Mesenchymal stem cell (in vitro differentiated cells and primary cell): ENCODE measurements at regions not wholly inside any gene's neighbourhood (a gene's known extent, or its start where the extent isn't known, plus 50 kb on each side); places are given as distances from the start of the nearest gene placed in this dataset.

Experiments used
- DNase-seq: peaks from one replicate; pipeline ENCODE4 v3.0.0-alpha.2; 2013
- H2AFZ ChIP-seq: one replicate; pipeline ENCODE4 v1.6.1; 2013; ENCODE audit warnings: low read depth, mild to moderate bottlenecking, control low read depth, inconsistent platforms, low read length, moderate library complexity
- H2AK5ac ChIP-seq: 2 replicates; pipeline ENCODE4 v1.6.1; 2013; ENCODE audit warnings: low read length, moderate library complexity, mild to moderate bottlenecking, inconsistent platforms; ENCODE audit not compliant: severe bottlenecking
- H2BK120ac ChIP-seq: one replicate; pipeline ENCODE4 v1.6.1; 2013; ENCODE audit warnings: low read depth, mild to moderate bottlenecking, inconsistent platforms, low read length, moderate library complexity
- H2BK12ac ChIP-seq, 2 experiments: one replicate each; pipeline ENCODE4 v1.6.1; 2013; ENCODE audit warnings: inconsistent platforms in 2 of 2, low read length in 2 of 2, mild to moderate bottlenecking in 2 of 2, moderate library complexity in 2 of 2, control low read depth in 1 of 2
- H2BK15ac ChIP-seq: one replicate; pipeline ENCODE4 v1.6.1; 2013; ENCODE audit warnings: mild to moderate bottlenecking, low read depth, inconsistent platforms; ENCODE audit not compliant: poor library complexity, severe bottlenecking
- H2BK5ac ChIP-seq: 2 replicates; pipeline ENCODE4 v1.6.1; 2013; ENCODE audit warnings: low read depth, mild to moderate bottlenecking, low read length, control low read depth, inconsistent platforms; ENCODE audit not compliant: poor library complexity, severe bottlenecking
- H3K14ac ChIP-seq, 2 experiments: one replicate each; pipeline ENCODE4 v1.6.1; 2013; ENCODE audit warnings: inconsistent platforms in 2 of 2, low read length in 2 of 2, control low read depth in 1 of 2, mild to moderate bottlenecking in 1 of 2, moderate library complexity in 1 of 2
- H3K18ac ChIP-seq, 2 experiments: one replicate each; pipeline ENCODE4 v1.6.1; 2013; ENCODE audit warnings: inconsistent platforms in 2 of 2, low read length in 2 of 2, control low read depth in 1 of 2, low read depth in 1 of 2, mild to moderate bottlenecking in 1 of 2
- H3K23ac ChIP-seq, 2 experiments: one replicate each; pipeline ENCODE4 v1.6.1; 2013; ENCODE audit warnings: inconsistent platforms in 2 of 2, low read length in 2 of 2, mild to moderate bottlenecking in 2 of 2, moderate library complexity in 2 of 2, control low read depth in 1 of 2
- H3K27ac ChIP-seq: 2 replicates; pipeline ENCODE4 v1.5.1; 2013; ENCODE audit warnings: mild to moderate bottlenecking, moderate library complexity, low read length, control low read depth, inconsistent platforms; ENCODE audit not compliant: poor library complexity, severe bottlenecking
- H3K27me3 ChIP-seq, 2 experiments: 2 replicates each; pipeline versions ENCODE4 v1.6.1 to v1.7.0; 2013; ENCODE audit warnings: low read length in 2 of 2, mild to moderate bottlenecking in 2 of 2, moderate library complexity in 2 of 2, control low read depth in 1 of 2, inconsistent platforms in 1 of 2; ENCODE audit not compliant: control insufficient read depth in 1 of 2, insufficient read depth in 1 of 2
- H3K36me3 ChIP-seq, 2 experiments: 2 replicates each; pipeline versions ENCODE4 v1.6.1 to v1.7.0; 2013; ENCODE audit warnings: low read length in 2 of 2, control low read depth in 1 of 2, inconsistent platforms in 1 of 2, low read depth in 1 of 2, mild to moderate bottlenecking in 1 of 2; ENCODE audit not compliant: insufficient read depth in 2 of 2, control insufficient read depth in 1 of 2
- H3K4ac ChIP-seq, 2 experiments: one replicate each; pipeline ENCODE4 v1.6.1; 2013; ENCODE audit warnings: inconsistent platforms in 2 of 2, low read length in 2 of 2, mild to moderate bottlenecking in 2 of 2, moderate library complexity in 2 of 2, control low read depth in 1 of 2, low read depth in 1 of 2
- H3K4me1 ChIP-seq: 2 replicates; pipeline ENCODE4 v1.6.1; 2013; ENCODE audit warnings: low read depth, low read length, control low read depth; ENCODE audit not compliant: control insufficient read depth, insufficient read depth
- H3K4me2 ChIP-seq: 2 replicates; pipeline ENCODE4 v1.6.1; 2013; ENCODE audit warnings: low read length, mild to moderate bottlenecking, inconsistent platforms; ENCODE audit not compliant: poor library complexity, severe bottlenecking
- H3K4me3 ChIP-seq, 2 experiments: 2 replicates each; pipeline versions ENCODE4 v1.5.1 to v1.7.0; 2013; ENCODE audit warnings: low read length in 2 of 2, mild to moderate bottlenecking in 2 of 2, control low read depth in 1 of 2, low read depth in 1 of 2; ENCODE audit not compliant: insufficient read depth in 1 of 2
- H3K79me1 ChIP-seq: replicated peaks from 2 replicates; pipeline ENCODE4 v1.6.1; 2013; ENCODE audit warnings: mild to moderate bottlenecking, control low read depth, low read length, inconsistent platforms; ENCODE audit not compliant: poor library complexity, severe bottlenecking
- H3K9ac ChIP-seq: 2 replicates; pipeline ENCODE4 v1.7.0; 2013; ENCODE audit warnings: mild to moderate bottlenecking, low read length, moderate library complexity
- H3K9me3 ChIP-seq: 2 replicates; pipeline ENCODE4 v1.7.0; 2013; ENCODE audit warnings: mild to moderate bottlenecking, low read length; ENCODE audit not compliant: control insufficient read depth
- H4K8ac ChIP-seq: one replicate; pipeline ENCODE4 v1.6.1; 2013; ENCODE audit warnings: inconsistent platforms, mild to moderate bottlenecking, low read length, moderate library complexity
- H4K91ac ChIP-seq: one replicate; pipeline ENCODE4 v1.6.1; 2013; ENCODE audit warnings: mild to moderate bottlenecking, low read length, inconsistent platforms
- WGBS: methylation state at CpG from one replicate; pipeline ENCODE4 v1.1.7; 2013; ENCODE audit warnings: mixed read lengths; 5-methylcytosine and 5-hydroxymethylcytosine counted together

DNA sequence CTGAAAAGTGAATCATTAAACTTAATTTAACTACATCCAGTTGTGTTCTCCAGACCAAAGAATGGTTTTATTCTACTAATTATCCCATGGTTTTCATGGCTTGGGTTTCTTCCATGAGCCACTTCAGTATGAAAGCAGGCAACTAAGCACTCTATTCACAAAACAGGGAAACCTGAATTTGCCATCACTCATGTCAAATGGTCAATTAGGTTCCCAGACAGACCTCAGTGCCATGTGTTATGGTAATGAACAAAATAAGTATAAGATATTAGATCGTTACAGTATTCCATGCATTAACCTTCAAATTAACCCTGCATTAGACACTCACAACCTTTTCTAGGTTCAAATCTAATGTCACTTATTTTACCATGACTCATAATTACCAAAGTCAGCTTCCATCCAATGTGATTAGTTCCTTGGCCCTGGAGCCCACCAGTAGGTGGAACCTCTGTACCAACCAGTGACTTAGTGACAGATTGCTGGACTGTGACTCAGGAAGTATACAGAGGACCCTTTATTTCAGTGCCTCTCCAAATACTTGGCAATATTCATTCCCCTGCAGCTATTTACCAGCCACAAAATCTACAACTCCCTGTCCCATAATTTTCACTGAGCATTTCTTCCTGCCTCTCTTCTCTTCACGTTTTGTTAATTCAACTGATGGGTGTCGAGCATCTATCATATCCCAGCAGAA is 1270.2 kb upstream of the SORCS1 start:
- H3K79me1 ChIP-seq: no peaks in the 10 kb centered on the region
- H3K4me2 ChIP-seq: no peak overlapping the region
- no peaks in the 10 kb centered on the region for H3K4me1 ChIP-seq
- H3K23ac ChIP-seq: no peak overlapping the region
- no peak overlapping the region for H3K14ac ChIP-seq
- no peak overlapping the region for H2BK12ac ChIP-seq
- H4K8ac ChIP-seq: no peak overlapping the region
- H3K4ac ChIP-seq: no peak overlapping the region
- no peak for DNase-seq
- H4K91ac ChIP-seq: no peak overlapping the region
- no peak overlapping the region for H2BK120ac ChIP-seq
- H3K36me3 ChIP-seq: peaks cover 0 to 9% of the 10 kb centered on the region in 2 experiments
- no peak overlapping the region for H3K4me3 ChIP-seq
- H3K27me3 ChIP-seq: no peaks in the 10 kb centered on the region
- H3K9ac ChIP-seq: no peak overlapping the region
- H3K27ac ChIP-seq: no peak overlapping the region
- WGBS: 84% methylated on average over 3 of the region's 3 CpGs
- H2BK15ac ChIP-seq: no peak overlapping the region
- H2BK5ac ChIP-seq: no peak overlapping the region
- no peak overlapping the region for H2AK5ac ChIP-seq
- no peak overlapping the region for H2AFZ ChIP-seq
- no peak overlapping the region for H3K18ac ChIP-seq
- H3K9me3 ChIP-seq: no peaks in the 10 kb centered on the region

DNA sequence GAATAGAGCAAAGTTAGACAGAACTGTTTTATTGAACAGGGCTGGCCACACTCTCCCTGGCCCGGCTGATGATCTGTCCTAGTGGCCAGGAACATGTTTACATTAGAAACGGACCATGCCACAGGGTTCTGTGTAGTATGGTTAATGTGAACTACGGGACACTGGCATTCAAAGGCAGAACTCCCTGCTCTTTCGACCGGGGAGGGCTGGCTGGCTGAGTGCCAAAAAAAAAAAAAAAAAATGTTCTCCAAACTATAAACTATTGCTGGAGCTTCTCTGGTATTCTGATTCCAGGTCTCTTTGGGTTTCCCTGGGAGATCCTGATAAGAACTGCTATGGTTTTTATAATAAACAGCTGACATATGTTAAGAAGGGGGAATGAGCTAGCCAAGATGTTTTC is 1262.6 kb upstream of the SORCS1 start:
- H3K27ac ChIP-seq: no peak overlapping the region
- 41% methylated on average over 2 of the region's 5 CpGs for WGBS

GRCh38 chr10:108425283-108425964 is 1260.9 kb upstream of the SORCS1 start:
- Histone ChIP-seq H2BK12ac (no peak overlapping the region), H3K4ac (no peak overlapping the region), H2AK5ac (no peak overlapping the region), H2BK120ac (no peak overlapping the region), H3K36me3 (no peaks in the 10 kb centered on the region), H3K14ac (no peak overlapping the region), H3K23ac (no peak overlapping the region), H4K8ac (no peak overlapping the region), H3K4me3 (no peak overlapping the region), H2AFZ (no peak overlapping the region), H3K27me3 (no peaks in the 10 kb centered on the region), H3K18ac (no peak overlapping the region), H2BK5ac (no peak overlapping the region), H2BK15ac (no peak overlapping the region), H3K9me3 (no peaks in the 10 kb centered on the region), H3K4me2 (no peak overlapping the region), H4K91ac (no peak overlapping the region), H3K27ac (no peak overlapping the region), H3K79me1 (no peaks in the 10 kb centered on the region), H3K4me1 (no peaks in the 10 kb centered on the region), H3K9ac (no peak overlapping the region)
- no peak for DNase-seq
- 92% methylated on average over 1 of the region's 1 CpG for WGBS

More for the DNA sequence above, 1262.6 kb upstream of the SORCS1 start:
- Histone ChIP-seq H3K18ac (no peak overlapping the region), H2BK15ac (no peak overlapping the region), H3K4me1 (no peaks in the 10 kb centered on the region), H3K23ac (no peak overlapping the region), H3K9ac (no peak overlapping the region), H2AFZ (no peak overlapping the region), H3K79me1 (no peaks in the 10 kb centered on the region), H2BK120ac (no peak overlapping the region), H4K91ac (no peak overlapping the region), H3K4me3 (no peak overlapping the region), H3K36me3 (peaks cover 0 to 7% of the 10 kb centered on the region in 2 experiments), H4K8ac (no peak overlapping the region), H2BK5ac (no peak overlapping the region), H2AK5ac (no peak overlapping the region), H3K4ac (no peak overlapping the region), H3K4me2 (no peak overlapping the region), H2BK12ac (no peak overlapping the region), H3K27me3 (no peaks in the 10 kb centered on the region), H3K14ac (no peak overlapping the region), H3K9me3 (no peaks in the 10 kb centered on the region)
- DNase-seq: peak; percentile 11

- no peak overlapping the region for H3K23ac ChIP-seq
- no peaks in the 10 kb centered on the region for H3K79me1 ChIP-seq
- no peak overlapping the region for H4K91ac ChIP-seq
- H2BK5ac ChIP-seq: no peak overlapping the region
- no peak overlapping the region for H3K4me3 ChIP-seq
- H2AFZ ChIP-seq: no peak overlapping the region
- no peak overlapping the region for H2BK15ac ChIP-seq
- H2BK12ac ChIP-seq: no peak overlapping the region
- no peak overlapping the region for H3K4me2 ChIP-seq
- H3K36me3 ChIP-seq: no peaks in the 10 kb centered on the region
- H3K18ac ChIP-seq: no peak overlapping the region
- H4K8ac ChIP-seq: no peak overlapping the region
- peak; percentile 30 for DNase-seq
- H3K27ac ChIP-seq: no peak overlapping the region
- H3K4ac ChIP-seq: no peak overlapping the region
- H2BK120ac ChIP-seq: no peak overlapping the region
- H3K4me1 ChIP-seq: no peaks in the 10 kb centered on the region
- no peak overlapping the region for H3K14ac ChIP-seq
- no peak overlapping the region for H3K9ac ChIP-seq
- no peaks in the 10 kb centered on the region for H3K9me3 ChIP-seq
- H2AK5ac ChIP-seq: no peak overlapping the region
- no peaks in the 10 kb centered on the region for H3K27me3 ChIP-seq
- WGBS: no CpG with 5 or more reads among the region's 1 CpG
Measured at GRCh38 chr10:108424656-108425055, 1260.2 kb upstream of the SORCS1 start.
